Upper lobe of left lung (tissue), 4 donors: ENCODE measurements at regions not wholly inside any gene's neighbourhood (a gene's known extent, or its start where the extent isn't known, plus 50 kb on each side); places are given as distances from the start of the nearest gene placed in this dataset.

ENCODE experiments used
- EP300 ChIP-seq, 4 donors: sonication (generic); formaldehyde crosslinking; IDR thresholded peaks; one replicate each; pipeline ENCODE4 v1.5.1; 2017; ENCODE audit warnings: antibody characterized with exemption in 4 of 4, control low read depth in 2 of 4
- POLR2A ChIP-seq, 4 donors: fragments of 450-650 bp; IDR thresholded peaks; one replicate each; pipeline ENCODE4 v1.5.1; 2016 to 2017; ENCODE audit warnings: antibody characterized with exemption in 4 of 4, mild to moderate bottlenecking in 2 of 4
- POLR2AphosphoS5 ChIP-seq, 2 donors: sonication (generic); formaldehyde crosslinking; IDR thresholded peaks; one replicate each; pipeline ENCODE4 v1.5.1; 2017; ENCODE audit warnings: antibody characterized with exemption in 2 of 2
- TF ChIP-seq, protein P1 (sequence below), 6 experiments: fragments of 450-650 bp in 4 of 6; fragments of 200-600 bp in 2 of 6; sonication (generic) in 2 of 6; IDR thresholded peaks; one replicate each; pipeline ENCODE4 v1.5.1; 2016 to 2019; ENCODE audit warnings: antibody characterized with exemption in 6 of 6

DNA sequence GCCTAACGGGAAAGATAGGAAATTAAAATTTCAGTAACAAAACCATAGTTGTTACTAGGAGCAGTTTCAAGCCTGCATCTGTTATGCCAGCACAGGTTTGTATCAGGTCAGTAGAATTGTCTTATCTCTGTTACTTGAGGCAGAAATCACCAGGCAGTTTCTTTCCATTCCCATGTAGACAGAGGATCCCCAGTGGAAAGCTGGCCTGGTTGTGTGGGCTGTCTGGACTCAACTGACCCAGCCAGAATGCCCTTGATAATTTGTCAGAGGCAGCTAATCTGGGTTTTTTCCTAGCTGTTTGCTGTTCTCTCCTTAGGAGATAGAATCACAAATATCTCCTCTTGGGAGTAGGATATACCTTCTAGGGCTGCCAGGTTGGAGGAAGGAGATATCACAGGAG, 1044.7 kb downstream of the IGSF11 start:
- TF ChIP-seq, protein P1, sequence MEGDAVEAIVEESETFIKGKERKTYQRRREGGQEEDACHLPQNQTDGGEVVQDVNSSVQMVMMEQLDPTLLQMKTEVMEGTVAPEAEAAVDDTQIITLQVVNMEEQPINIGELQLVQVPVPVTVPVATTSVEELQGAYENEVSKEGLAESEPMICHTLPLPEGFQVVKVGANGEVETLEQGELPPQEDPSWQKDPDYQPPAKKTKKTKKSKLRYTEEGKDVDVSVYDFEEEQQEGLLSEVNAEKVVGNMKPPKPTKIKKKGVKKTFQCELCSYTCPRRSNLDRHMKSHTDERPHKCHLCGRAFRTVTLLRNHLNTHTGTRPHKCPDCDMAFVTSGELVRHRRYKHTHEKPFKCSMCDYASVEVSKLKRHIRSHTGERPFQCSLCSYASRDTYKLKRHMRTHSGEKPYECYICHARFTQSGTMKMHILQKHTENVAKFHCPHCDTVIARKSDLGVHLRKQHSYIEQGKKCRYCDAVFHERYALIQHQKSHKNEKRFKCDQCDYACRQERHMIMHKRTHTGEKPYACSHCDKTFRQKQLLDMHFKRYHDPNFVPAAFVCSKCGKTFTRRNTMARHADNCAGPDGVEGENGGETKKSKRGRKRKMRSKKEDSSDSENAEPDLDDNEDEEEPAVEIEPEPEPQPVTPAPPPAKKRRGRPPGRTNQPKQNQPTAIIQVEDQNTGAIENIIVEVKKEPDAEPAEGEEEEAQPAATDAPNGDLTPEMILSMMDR (IDR thresholded peaks at IDR 0.05), result no peak
- TF ChIP-seq POLR2A (IDR thresholded peaks at IDR 0.05) (no peak), POLR2AphosphoS5 (IDR thresholded peaks at IDR 0.05) (no peak), EP300 (IDR thresholded peaks at IDR 0.05) (no peak)
